ENCODE measurements at regions not wholly inside any gene's neighbourhood (a gene's known extent, or its start where the extent isn't known, plus 50 kb on each side); places are given as distances from the start of the nearest gene placed in this dataset.

DNA sequence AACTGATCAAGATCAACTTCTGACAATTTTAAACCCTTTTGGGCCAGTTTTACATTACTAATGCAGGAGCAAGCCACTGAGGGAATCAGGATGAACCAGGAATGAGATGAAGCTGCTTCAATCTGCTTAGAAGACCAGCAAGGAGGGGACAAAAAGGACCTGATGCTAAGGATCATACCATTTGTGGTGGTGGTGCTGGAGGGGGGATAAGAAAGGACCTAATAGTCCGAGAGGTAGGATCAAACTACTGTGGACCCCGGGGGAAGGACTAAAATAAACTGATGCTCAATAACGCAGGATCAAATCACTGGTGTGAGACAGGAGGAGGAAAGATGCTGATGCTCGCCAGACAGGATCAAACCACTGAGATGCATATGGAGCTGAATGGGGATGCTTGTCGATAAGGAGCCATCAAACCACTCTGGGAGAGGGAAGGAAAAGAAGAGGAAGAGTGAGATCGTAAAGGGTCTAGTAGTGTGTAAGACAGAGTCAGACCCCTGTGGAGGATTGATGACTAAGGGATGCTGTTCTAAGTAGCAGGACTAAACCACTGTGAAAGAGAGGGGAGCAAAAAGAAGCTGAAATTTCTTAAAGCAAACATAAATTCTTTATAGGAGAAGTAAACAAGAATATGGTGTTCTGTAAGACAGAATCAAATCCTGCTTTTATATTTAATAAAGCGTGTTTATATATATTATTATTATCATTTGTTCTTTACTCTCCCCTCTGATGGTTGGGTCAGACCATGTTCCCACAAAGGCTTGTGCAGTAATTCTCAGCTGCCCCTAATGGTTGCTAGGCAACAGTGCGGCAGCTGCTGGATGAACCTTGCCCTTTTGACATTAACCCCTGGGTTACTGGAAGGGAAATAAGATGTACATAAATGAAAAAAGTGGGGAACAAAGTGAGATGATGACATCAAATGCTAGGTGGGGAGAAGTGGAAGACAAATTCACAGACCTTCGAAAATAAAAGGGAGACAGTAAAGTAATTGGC lies 432.5 kb upstream of the FGF16 start:
- no peak for TF ChIP-seq CREB1 (CRISPR knock-in tag; IDR thresholded peaks at IDR 0.05)
- no peak for TF ChIP-seq CTCF (IDR thresholded peaks at IDR 0.05)
- TF ChIP-seq JUN (CRISPR knock-in tag; IDR thresholded peaks at IDR 0.05) = no peak
- no peak for TF ChIP-seq USF1 (CRISPR knock-in tag; IDR thresholded peaks at IDR 0.05)

Data from WTC11 (cell line).